ENCODE measurements at regions not wholly inside any gene's neighbourhood (a gene's known extent, or its start where the extent isn't known, plus 50 kb on each side); places are given as distances from the start of the nearest gene placed in this dataset.

GRCh38 chr2:234607691-234608090 is 110.8 kb upstream of the ARL4C start:
- TF ChIP-seq RAD21 (IDR thresholded peaks at IDR 0.05; ENCODE audit: low read depth) (no peak), REST (IDR thresholded peaks at IDR 0.05; ENCODE audit: low read depth) (no peak), EP300 (IDR thresholded peaks at IDR 0.05; ENCODE audit: borderline replicate concordance) (no peak), ZBTB7A (IDR thresholded peaks at IDR 0.05; ENCODE audit: low read depth) (no peak), TEAD4 (IDR thresholded peaks at IDR 0.05) (no peak), USF1 (IDR thresholded peaks at IDR 0.05) (no peak), CREB1 (IDR thresholded peaks at IDR 0.05; ENCODE audit: low read depth) (no peak), TCF12 (IDR thresholded peaks at IDR 0.05; ENCODE audit: low read depth) (no peak), EGR1 (IDR thresholded peaks at IDR 0.05) (no peak), YY1 (IDR thresholded peaks at IDR 0.05; ENCODE audit: low read depth) (no peak)
